GM12865 (cell line): ENCODE measurements at regions not wholly inside any gene's neighbourhood (a gene's known extent, or its start where the extent isn't known, plus 50 kb on each side); places are given as distances from the start of the nearest gene placed in this dataset.
"Not testable (repeated sequence)": the region's sequence is repeated elsewhere in the genome, so short reads cannot be mapped to it uniquely, and the experiment has no call there.

Experiments used
- DNase-seq: peaks from one replicate; pipeline ENCODE4 v3.0.0; 2010; ENCODE audit warnings: low read depth
- H3K4me3 ChIP-seq: 2 replicates; pipeline ENCODE4 v1.5.1; 2011; ENCODE audit warnings: mild to moderate bottlenecking, low read depth, low read length, control low read depth
- TF ChIP-seq, protein P1 (sequence below): IDR thresholded peaks from 2 replicates; pipeline ENCODE4 v1.5.1; 2011; ENCODE audit warnings: low read length, control low read depth, low read depth, inconsistent platforms; ENCODE audit not compliant: insufficient read depth; ENCODE audit errors: missing control alignments

- no peak overlapping the region for H3K4me3 ChIP-seq
- DNase-seq, result no peak
- TF ChIP-seq, protein P1, sequence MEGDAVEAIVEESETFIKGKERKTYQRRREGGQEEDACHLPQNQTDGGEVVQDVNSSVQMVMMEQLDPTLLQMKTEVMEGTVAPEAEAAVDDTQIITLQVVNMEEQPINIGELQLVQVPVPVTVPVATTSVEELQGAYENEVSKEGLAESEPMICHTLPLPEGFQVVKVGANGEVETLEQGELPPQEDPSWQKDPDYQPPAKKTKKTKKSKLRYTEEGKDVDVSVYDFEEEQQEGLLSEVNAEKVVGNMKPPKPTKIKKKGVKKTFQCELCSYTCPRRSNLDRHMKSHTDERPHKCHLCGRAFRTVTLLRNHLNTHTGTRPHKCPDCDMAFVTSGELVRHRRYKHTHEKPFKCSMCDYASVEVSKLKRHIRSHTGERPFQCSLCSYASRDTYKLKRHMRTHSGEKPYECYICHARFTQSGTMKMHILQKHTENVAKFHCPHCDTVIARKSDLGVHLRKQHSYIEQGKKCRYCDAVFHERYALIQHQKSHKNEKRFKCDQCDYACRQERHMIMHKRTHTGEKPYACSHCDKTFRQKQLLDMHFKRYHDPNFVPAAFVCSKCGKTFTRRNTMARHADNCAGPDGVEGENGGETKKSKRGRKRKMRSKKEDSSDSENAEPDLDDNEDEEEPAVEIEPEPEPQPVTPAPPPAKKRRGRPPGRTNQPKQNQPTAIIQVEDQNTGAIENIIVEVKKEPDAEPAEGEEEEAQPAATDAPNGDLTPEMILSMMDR, result no peak
These were observed 137.5 kb downstream of the CENPF start for GRCh38 chr1:214740471-214740870.

GRCh38 chr1:214747050-214747635 is 144.1 kb downstream of the CENPF start:
- TF ChIP-seq, protein P1, result no peak
- H3K4me3 ChIP-seq, result no peak overlapping the region
- DNase-seq, result no peak

DNA sequence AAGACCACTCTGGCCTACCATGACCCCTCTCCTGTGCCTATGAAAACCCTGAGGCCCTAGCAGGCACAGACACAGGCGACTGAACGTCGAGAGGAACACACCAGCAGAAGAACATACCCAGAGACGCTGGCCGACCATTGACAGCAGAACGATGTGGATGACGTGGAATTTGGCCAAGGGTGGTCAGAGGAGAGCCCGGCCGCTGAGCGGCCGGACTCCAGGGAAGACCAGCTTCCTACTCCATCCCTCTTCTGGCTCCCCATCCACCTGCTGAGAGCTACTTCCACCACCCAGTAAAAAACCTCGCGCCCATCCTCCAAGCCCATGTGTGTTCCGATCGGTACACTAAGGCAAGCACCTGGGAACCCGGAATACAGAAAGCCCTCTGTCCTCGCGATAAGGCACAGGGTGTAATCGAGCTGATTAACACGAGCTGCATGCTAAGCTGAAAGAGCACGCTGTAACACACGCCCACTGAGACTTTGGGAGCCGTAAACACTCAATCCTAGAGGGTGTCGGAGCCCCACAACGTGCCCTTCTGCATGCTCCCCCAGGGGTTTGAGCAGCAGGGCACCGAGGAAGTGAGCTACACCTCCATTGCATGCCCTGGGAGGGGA is 150.3 kb downstream of the CENPF start:
- TF ChIP-seq, protein P1, result no peak
- DNase-seq, result no peak
- no peak overlapping the region for H3K4me3 ChIP-seq

- H3K4me3 ChIP-seq, result no peak overlapping the region
- TF ChIP-seq, protein P1, result no peak
- DNase-seq, result no peak
These were observed 158.0 kb downstream of the CENPF start for GRCh38 chr1:214761030-214761429.

DNA sequence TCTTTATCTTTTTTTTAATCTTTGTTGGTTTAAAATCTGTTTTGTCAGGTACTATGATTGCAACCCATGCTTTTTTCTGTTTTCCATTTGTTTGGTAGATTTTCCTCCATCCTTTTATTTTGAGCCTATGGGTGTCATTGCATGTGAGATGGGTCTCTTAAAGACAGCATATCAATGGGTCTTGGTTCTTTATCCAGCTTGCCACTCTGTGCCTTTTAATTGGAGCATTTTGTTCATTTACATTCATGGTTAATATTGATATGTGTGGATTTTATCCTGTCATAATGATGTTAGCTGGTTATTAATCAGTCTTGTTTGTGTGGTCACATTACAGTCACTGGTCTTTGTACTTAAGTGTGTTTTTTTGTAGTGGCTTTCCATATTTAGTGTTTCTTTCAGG is 159.9 kb downstream of the CENPF start:
- H3K4me3 ChIP-seq, result no peak overlapping the region
- TF ChIP-seq, protein P1, result no peak
- DNase-seq, result no peak

DNA sequence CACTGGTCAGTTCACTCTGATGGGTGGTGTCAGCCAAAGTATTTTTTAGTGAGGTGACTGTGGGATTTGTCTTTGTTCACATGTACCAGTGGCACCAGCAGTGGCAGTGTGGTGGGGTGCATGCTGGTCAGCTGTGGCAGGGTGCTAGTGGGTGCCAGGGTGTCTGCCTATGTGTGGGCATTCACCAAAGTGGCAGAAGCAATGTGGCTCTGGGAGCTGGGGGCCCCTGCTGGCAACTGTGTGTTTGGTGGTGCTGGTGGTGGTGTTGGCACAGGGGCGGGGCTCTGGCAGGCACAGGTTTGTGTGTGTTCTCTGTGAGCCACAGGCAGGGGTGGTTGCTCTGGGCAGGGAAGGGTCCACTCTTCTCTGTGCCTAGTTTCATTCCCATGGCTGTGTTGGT is 161.5 kb downstream of the CENPF start:
- TF ChIP-seq, protein P1, result no peak
- no peak for DNase-seq
- no peak overlapping the region for H3K4me3 ChIP-seq

GRCh38 chr1:214767221-214767620 is 164.2 kb downstream of the CENPF start:
- TF ChIP-seq, protein P1, result no peak
- no peak overlapping the region for H3K4me3 ChIP-seq
- no peak for DNase-seq

GRCh38 chr1:214769666-214770065 is 166.7 kb downstream of the CENPF start:
- not testable (repeated sequence) for H3K4me3 ChIP-seq, DNase-seq
